ENCODE measurements at regions not wholly inside any gene's neighbourhood (a gene's known extent, or its start where the extent isn't known, plus 50 kb on each side); places are given as distances from the start of the nearest gene placed in this dataset.

DNA sequence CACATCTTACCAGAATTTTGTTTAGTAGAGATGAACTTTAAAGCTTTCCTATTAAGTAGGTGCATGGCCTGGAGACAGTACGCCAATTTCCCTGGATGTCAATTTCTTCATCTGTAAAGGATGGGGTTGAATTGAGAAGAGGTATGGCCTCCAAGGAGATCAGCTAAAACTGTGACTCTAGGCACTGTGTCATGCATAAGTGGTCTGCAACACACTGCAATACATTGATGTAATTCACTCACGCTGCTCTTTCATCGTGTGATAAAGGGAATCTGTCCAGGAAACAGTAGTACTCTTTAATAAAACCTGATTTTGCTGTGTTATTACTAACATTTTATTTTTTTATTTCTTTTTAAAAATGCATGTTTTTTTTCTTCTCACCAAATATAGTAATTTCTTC, 795.8 kb downstream of the DIAPH3 start:
- TF ChIP-seq EP300 (IDR thresholded peaks at IDR 0.05) (no peak), POLR2AphosphoS5 (IDR thresholded peaks at IDR 0.05) (no peak), POLR2A (IDR thresholded peaks at IDR 0.05) (no peak)
- TF ChIP-seq, protein P1, sequence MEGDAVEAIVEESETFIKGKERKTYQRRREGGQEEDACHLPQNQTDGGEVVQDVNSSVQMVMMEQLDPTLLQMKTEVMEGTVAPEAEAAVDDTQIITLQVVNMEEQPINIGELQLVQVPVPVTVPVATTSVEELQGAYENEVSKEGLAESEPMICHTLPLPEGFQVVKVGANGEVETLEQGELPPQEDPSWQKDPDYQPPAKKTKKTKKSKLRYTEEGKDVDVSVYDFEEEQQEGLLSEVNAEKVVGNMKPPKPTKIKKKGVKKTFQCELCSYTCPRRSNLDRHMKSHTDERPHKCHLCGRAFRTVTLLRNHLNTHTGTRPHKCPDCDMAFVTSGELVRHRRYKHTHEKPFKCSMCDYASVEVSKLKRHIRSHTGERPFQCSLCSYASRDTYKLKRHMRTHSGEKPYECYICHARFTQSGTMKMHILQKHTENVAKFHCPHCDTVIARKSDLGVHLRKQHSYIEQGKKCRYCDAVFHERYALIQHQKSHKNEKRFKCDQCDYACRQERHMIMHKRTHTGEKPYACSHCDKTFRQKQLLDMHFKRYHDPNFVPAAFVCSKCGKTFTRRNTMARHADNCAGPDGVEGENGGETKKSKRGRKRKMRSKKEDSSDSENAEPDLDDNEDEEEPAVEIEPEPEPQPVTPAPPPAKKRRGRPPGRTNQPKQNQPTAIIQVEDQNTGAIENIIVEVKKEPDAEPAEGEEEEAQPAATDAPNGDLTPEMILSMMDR (IDR thresholded peaks at IDR 0.05): no peak
- ATAC-seq (ENCODE audit: low FRiP score in 2 of 2) (no peak), DNase-seq (no peak)
- Histone ChIP-seq H3K36me3 (no peaks in the 10 kb centered on the region), H3K27me3 (no peaks in the 10 kb centered on the region), H3K27ac (peak overlapping the region; percentile 36 to 74 (median 58)), H3K4me3 (no peak overlapping the region), H3K9me3 (no peaks in the 10 kb centered on the region), H3K4me1 (peaks cover 0 to 13% (median 4%) of the 10 kb centered on the region in 4 donors)
- WGBS, 2 donors: 75 to 77% methylated on average over 3 of the region's 3 CpGs

DNA sequence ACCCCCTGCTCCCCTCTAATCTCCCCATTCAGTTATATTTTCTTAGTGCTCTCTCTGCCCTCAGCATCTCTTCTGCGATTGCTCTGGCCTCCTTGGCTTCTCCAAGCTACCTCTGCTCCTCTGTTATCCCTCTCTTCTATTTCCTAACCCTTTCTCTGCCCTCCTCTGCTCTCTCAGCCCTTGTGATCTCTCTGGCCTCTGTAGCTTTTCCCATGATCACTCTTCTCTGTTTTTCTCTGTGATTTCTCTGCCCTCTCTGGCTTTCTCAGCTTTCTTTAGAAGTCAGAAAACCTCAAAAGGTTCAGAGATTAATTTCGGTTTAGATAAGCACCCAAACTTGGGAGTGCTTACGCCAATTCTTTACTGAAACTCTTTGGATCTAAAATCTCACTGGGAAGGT, 795.0 kb downstream of the DIAPH3 start:
- Histone ChIP-seq H3K27me3 (no peaks in the 10 kb centered on the region), H3K27ac (peak overlapping the region; percentile 36 to 74 (median 58)), H3K36me3 (no peaks in the 10 kb centered on the region), H3K4me1 (peaks cover 0 to 13% (median 4%) of the 10 kb centered on the region in 4 donors), H3K9me3 (no peaks in the 10 kb centered on the region), H3K4me3 (no peak overlapping the region)
- no peak for DNase-seq
- TF ChIP-seq POLR2AphosphoS5 (IDR thresholded peaks at IDR 0.05) (no peak), POLR2A (IDR thresholded peaks at IDR 0.05) (no peak), EP300 (IDR thresholded peaks at IDR 0.05) (no peak)
- TF ChIP-seq, protein P1 (IDR thresholded peaks at IDR 0.05): no peak
- ATAC-seq (ENCODE audit: low FRiP score in 2 of 2): no peak
- 38 to 56% methylated on average over 3 of the region's 3 CpGs for WGBS, 2 donors

DNA sequence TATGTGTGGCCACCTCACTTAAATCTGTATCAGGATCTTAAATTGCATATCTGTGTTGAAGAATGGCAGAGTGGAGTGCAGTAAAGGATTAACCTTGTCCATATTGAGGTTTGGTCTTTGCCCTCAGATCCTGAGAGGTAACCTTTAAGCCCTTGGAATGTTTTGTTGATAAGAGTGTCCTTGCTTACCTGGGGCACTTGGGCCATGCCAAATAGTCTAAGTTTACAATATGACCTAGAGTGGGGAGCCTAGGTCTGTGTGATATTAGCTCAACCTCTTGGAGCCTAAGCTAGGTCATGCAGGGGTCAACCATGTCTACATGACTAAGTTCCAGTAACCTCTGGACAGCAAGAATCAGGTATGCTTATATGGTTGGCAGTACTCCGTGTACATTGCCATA, 792.5 kb downstream of the DIAPH3 start:
- DNase-seq (no peak), ATAC-seq (ENCODE audit: low FRiP score in 2 of 2) (no peak)
- no peaks in the 10 kb centered on the region for H3K36me3 ChIP-seq
- no peak overlapping the region for H3K4me3 ChIP-seq
- no peaks in the 10 kb centered on the region for H3K9me3 ChIP-seq
- H3K27me3 ChIP-seq: no peaks in the 10 kb centered on the region
- TF ChIP-seq EP300 (IDR thresholded peaks at IDR 0.05): no peak
- no peak for TF ChIP-seq POLR2A (IDR thresholded peaks at IDR 0.05)
- TF ChIP-seq POLR2AphosphoS5 (IDR thresholded peaks at IDR 0.05): no peak
- TF ChIP-seq, protein P1 (IDR thresholded peaks at IDR 0.05): no peak
- H3K27ac ChIP-seq: no peak overlapping the region
- 39 to 83% methylated on average over 1 of the region's 1 CpG for WGBS, 2 donors
- H3K4me1 ChIP-seq: peaks cover 0 to 13% (median 4%) of the 10 kb centered on the region in 4 donors

DNA sequence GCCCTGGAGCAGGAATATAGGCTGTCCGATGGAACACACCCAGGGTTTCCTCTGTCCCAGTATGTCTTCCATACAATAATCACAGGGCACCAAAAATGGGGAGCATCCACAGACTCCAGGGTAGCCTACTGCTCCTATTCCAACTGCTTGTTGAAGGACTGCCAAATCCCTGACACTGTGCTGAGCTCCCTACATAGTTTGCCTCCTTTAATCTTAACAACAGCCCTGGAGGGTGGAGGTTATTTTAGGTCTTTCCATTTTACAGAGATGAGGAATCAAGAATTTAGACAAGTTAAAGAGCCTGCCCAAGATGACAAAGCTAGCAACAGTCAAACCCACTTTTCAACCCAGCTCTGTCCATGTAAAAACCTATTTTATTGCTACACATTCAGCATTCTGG, 790.4 kb downstream of the DIAPH3 start:
- Histone ChIP-seq H3K27me3 (no peaks in the 10 kb centered on the region), H3K4me1 (peaks cover 0 to 7% (median 2%) of the 10 kb centered on the region in 4 donors), H3K4me3 (no peak overlapping the region), H3K36me3 (no peaks in the 10 kb centered on the region), H3K27ac (no peak overlapping the region), H3K9me3 (no peaks in the 10 kb centered on the region)
- 84 to 90% methylated on average over 1 of the region's 1 CpG for WGBS, 2 donors
- ATAC-seq (ENCODE audit: low FRiP score in 2 of 2) (no peak), DNase-seq (no peak)
- TF ChIP-seq POLR2AphosphoS5 (IDR thresholded peaks at IDR 0.05) (no peak), POLR2A (IDR thresholded peaks at IDR 0.05) (no peak), EP300 (IDR thresholded peaks at IDR 0.05) (no peak)
- TF ChIP-seq, protein P1 (IDR thresholded peaks at IDR 0.05): no peak

DNA sequence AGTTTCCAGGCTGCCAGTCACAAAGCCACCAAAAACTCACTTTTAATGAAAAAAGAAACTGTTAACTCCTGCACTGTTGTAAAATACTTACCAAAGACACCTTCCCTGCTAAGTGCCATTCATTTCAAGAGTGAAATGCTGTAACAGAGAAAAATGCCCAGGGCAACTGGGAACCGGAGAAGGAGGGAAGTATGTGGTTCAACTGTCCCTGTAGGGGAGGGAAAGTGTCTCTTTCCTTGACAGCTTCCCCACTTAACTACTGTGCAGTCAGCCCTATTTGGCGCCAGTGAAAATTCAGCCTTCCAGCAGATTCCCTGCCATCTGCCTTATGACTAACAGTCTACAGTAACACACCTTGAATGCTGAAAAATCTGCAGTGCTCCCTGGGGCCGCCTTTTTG, 789.0 kb downstream of the DIAPH3 start:
- no peaks in the 10 kb centered on the region for H3K4me1 ChIP-seq
- TF ChIP-seq POLR2A (IDR thresholded peaks at IDR 0.05) (no peak), EP300 (IDR thresholded peaks at IDR 0.05) (no peak)
- TF ChIP-seq, protein P1 (IDR thresholded peaks at IDR 0.05): no peak
- 66 to 69% methylated on average over 3 of the region's 3 CpGs for WGBS, 2 donors

More for the DNA sequence above, 789.0 kb downstream of the DIAPH3 start:
- Histone ChIP-seq H3K4me3 (no peak overlapping the region), H3K27ac (peak overlapping the region in 1 of 4 donors; percentile 36), H3K36me3 (no peaks in the 10 kb centered on the region), H3K27me3 (no peaks in the 10 kb centered on the region), H3K9me3 (peaks cover 0 to 4% (median 0%) of the 10 kb centered on the region in 4 donors)
- DNase-seq (no peak), ATAC-seq (ENCODE audit: low FRiP score in 2 of 2) (no peak)

Data from upper lobe of left lung (tissue), 6 donors.